KMS-11 (cell line): ENCODE measurements at regions not wholly inside any gene's neighbourhood (a gene's known extent, or its start where the extent isn't known, plus 50 kb on each side); places are given as distances from the start of the nearest gene placed in this dataset.

Source experiments
- H2AFZ ChIP-seq: fragments of 200-600 bp; sonication (generic); 2 replicates; pipeline ENCODE4 v1.6.1; 2016; ENCODE audit warnings: antibody characterized with exemption, mixed run types, low read depth
- H3K27ac ChIP-seq: fragments of 200-600 bp; sonication (generic); 2 replicates; pipeline ENCODE4 v1.6.1; 2016; ENCODE audit warnings: mild to moderate bottlenecking, mixed run types
- H3K27me3 ChIP-seq: fragments of 200-600 bp; sonication (generic); 2 replicates; pipeline ENCODE4 v1.6.1; 2017; ENCODE audit warnings: mild to moderate bottlenecking, low read depth, mixed run types, moderate library complexity; ENCODE audit not compliant: insufficient read depth
- H3K36me3 ChIP-seq: fragments of 200-600 bp; sonication (generic); 2 replicates; pipeline ENCODE4 v1.6.1; 2017; ENCODE audit warnings: mild to moderate bottlenecking, mixed run types; ENCODE audit not compliant: insufficient read depth
- H3K4me1 ChIP-seq: fragments of 200-600 bp; sonication (generic); 2 replicates; pipeline ENCODE4 v1.6.1; 2016; ENCODE audit warnings: mild to moderate bottlenecking, low read depth, mixed run types; ENCODE audit not compliant: poor library complexity, severe bottlenecking
- H3K4me2 ChIP-seq: fragments of 200-600 bp; sonication (generic); 2 replicates; pipeline ENCODE4 v1.7.0; 2016; ENCODE audit warnings: mild to moderate bottlenecking, mixed run types
- H3K4me3 ChIP-seq: fragments of 200-600 bp; sonication (generic); IDR thresholded peaks from 2 replicates; pipeline ENCODE4 v1.6.1; 2017; ENCODE audit warnings: low read depth, low read length, mixed read lengths; ENCODE audit not compliant: insufficient read depth
- H3K79me2 ChIP-seq: fragments of 200-600 bp; sonication (generic); 2 replicates; pipeline ENCODE4 v1.6.1; 2016; ENCODE audit warnings: low read depth, mixed run types; ENCODE audit not compliant: insufficient read depth
- H3K9ac ChIP-seq: fragments of 200-600 bp; sonication (generic); 2 replicates; pipeline ENCODE4 v1.6.1; 2016; ENCODE audit warnings: mild to moderate bottlenecking, mixed run types
- H4K20me1 ChIP-seq: fragments of 200-600 bp; sonication (generic); 2 replicates; pipeline ENCODE4 v1.6.1; 2016; ENCODE audit warnings: mild to moderate bottlenecking, mixed run types; ENCODE audit not compliant: insufficient read depth
- TF ChIP-seq, protein P1 (sequence below): fragments of 200-600 bp; sonication (generic); conservative IDR thresholded peaks from 2 replicates; pipeline ENCODE4 v1.6.1; 2017; ENCODE audit warnings: low read depth, mild to moderate bottlenecking, antibody characterized with exemption, low read length, moderate library complexity, mixed read lengths

DNA sequence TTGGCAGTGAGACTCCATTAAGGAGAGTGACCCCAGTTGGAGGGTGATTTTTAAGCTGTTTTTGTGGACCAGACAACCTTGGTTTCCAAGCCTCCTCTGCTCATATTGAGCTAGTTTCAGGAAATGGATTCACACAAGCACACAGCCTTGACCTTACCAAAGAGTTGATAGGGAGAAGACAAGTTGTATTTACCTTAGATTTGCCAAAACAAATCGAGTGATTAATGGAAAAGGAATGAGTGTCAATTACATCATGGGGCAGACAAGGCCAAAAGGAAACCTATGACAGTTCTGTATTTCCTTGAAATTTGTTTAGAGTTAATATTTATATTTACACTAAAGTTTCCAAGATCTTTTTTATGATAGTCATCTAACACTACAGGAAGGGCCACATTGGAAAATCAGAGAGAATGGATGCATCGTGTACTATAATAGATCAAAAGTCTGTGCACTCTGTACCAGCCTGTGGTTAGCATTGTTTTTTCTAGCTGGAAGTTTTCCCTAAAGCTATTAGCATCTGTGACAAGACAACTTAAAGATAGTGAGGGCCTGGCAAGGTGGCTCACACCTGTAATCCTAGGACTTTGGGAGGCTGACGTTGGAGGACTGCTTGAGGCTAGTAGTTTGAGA, 86.0 kb upstream of the FER start:
- H3K4me2 ChIP-seq, result no peak overlapping the region
- H4K20me1 ChIP-seq, result no peaks in the 10 kb centered on the region
- no peaks in the 10 kb centered on the region for H3K36me3 ChIP-seq
- no peak overlapping the region for H2AFZ ChIP-seq
- H3K27me3 ChIP-seq, result no peaks in the 10 kb centered on the region
- H3K79me2 ChIP-seq, result no peaks in the 10 kb centered on the region
- H3K9ac ChIP-seq, result no peak overlapping the region
- H3K4me3 ChIP-seq, result no peak overlapping the region
- no peak overlapping the region for H3K27ac ChIP-seq
- H3K4me1 ChIP-seq, result no peaks in the 10 kb centered on the region
- TF ChIP-seq, protein P1, sequence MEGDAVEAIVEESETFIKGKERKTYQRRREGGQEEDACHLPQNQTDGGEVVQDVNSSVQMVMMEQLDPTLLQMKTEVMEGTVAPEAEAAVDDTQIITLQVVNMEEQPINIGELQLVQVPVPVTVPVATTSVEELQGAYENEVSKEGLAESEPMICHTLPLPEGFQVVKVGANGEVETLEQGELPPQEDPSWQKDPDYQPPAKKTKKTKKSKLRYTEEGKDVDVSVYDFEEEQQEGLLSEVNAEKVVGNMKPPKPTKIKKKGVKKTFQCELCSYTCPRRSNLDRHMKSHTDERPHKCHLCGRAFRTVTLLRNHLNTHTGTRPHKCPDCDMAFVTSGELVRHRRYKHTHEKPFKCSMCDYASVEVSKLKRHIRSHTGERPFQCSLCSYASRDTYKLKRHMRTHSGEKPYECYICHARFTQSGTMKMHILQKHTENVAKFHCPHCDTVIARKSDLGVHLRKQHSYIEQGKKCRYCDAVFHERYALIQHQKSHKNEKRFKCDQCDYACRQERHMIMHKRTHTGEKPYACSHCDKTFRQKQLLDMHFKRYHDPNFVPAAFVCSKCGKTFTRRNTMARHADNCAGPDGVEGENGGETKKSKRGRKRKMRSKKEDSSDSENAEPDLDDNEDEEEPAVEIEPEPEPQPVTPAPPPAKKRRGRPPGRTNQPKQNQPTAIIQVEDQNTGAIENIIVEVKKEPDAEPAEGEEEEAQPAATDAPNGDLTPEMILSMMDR, result no peak

DNA sequence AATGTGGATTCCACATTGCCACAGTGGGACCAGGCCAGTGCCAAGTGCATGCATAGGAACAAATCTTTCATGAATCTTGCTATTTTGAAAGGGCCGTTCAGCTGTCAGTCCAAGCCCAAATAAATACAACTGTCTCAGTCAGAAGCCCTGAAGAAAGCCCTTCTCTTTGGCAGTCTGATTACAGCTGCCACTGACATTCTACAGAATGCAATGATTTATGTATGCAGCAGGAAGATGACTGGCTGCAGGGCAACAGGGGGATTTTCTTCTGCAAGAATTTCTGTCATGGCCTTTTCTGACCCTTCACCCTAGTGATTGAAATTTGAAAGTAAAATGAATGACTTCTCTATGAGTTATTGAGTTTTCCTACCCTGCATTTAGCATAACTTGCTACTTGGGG, 86.7 kb upstream of the FER start:
- Histone ChIP-seq H3K4me2 (no peak overlapping the region), H3K27me3 (no peaks in the 10 kb centered on the region), H2AFZ (no peak overlapping the region), H3K36me3 (no peaks in the 10 kb centered on the region), H3K4me3 (no peak overlapping the region), H4K20me1 (no peaks in the 10 kb centered on the region), H3K4me1 (no peaks in the 10 kb centered on the region), H3K79me2 (no peaks in the 10 kb centered on the region), H3K27ac (no peak overlapping the region), H3K9ac (no peak overlapping the region)
- TF ChIP-seq, protein P1, result no peak

DNA sequence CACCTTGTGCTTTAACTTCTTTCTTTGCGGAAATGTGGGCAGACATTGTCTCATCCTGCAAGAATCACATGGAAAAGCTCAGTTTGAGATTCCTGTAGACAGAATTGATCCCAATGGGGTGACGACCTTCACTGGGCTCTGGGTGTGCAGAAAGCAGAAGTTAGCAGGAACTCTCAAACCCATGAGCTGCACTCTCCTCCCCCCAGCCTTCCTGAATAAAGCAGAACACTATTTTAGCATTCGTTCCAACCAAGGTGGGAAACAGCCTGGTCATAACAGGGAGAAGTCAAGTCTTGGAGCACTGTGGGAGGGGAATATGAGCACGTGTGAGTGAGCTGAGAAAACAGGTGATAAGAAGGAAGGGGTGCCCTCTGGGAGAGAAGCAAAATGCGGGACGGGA, 87.4 kb upstream of the FER start:
- Histone ChIP-seq H3K27me3 (no peaks in the 10 kb centered on the region), H3K4me1 (no peaks in the 10 kb centered on the region), H3K36me3 (no peaks in the 10 kb centered on the region), H3K4me3 (no peak overlapping the region), H3K4me2 (no peak overlapping the region), H3K9ac (no peak overlapping the region), H3K79me2 (no peaks in the 10 kb centered on the region), H3K27ac (no peak overlapping the region), H4K20me1 (no peaks in the 10 kb centered on the region), H2AFZ (no peak overlapping the region)
- TF ChIP-seq, protein P1, result no peak

DNA sequence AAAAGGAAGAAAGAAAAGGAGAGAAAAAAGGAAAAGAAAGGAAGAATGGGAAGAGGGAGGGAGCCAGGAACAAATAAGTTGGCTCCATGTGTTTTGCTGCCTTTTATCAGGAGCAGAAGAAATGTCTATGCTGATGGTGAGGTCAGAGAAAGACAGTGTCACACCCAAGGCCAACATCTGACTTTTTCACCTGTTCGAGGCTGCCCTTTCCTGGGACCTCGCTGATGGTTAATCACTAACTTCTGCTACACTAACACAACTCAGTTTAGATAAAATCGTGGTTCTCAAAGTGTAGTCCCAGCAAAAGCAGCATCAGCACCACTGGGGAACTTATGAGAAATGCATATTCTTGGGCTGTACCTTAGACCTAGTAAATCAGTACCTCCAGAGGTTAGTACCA, 88.2 kb upstream of the FER start:
- TF ChIP-seq, protein P1, result no peak
- H3K4me2 ChIP-seq, result no peak overlapping the region
- no peaks in the 10 kb centered on the region for H3K4me1 ChIP-seq
- H3K27me3 ChIP-seq, result no peaks in the 10 kb centered on the region
- H3K36me3 ChIP-seq, result no peaks in the 10 kb centered on the region
- no peak overlapping the region for H3K9ac ChIP-seq
- H3K4me3 ChIP-seq, result no peak overlapping the region
- H3K79me2 ChIP-seq, result no peaks in the 10 kb centered on the region
- no peak overlapping the region for H3K27ac ChIP-seq
- no peak overlapping the region for H2AFZ ChIP-seq
- H4K20me1 ChIP-seq, result no peaks in the 10 kb centered on the region
